ENCODE measurements at regions not wholly inside any gene's neighbourhood (a gene's known extent, or its start where the extent isn't known, plus 50 kb on each side); places are given as distances from the start of the nearest gene placed in this dataset.

GRCh38 chr5:67659288-67659687 is 462.7 kb upstream of the CD180 start:
- Histone ChIP-seq H3K27me3 (replicated peaks; ENCODE audit: control insufficient read depth, insufficient read depth, low read length, poor library complexity, severe bottlenecking) (no peaks in the 10 kb centered on the region), H3K4me3 (ENCODE audit: insufficient read depth, low read depth, low read length, poor library complexity, severe bottlenecking) (no peak overlapping the region), H3K4me1 (ENCODE audit: control insufficient read depth, insufficient read depth, low read length, poor library complexity, severe bottlenecking) (no peaks in the 10 kb centered on the region), H3K9me3 (ENCODE audit: control insufficient read depth, low read length) (no peaks in the 10 kb centered on the region), H3K27ac (ENCODE audit: insufficient read depth, low read length, poor library complexity, severe bottlenecking) (no peak overlapping the region), H3K36me3 (ENCODE audit: control insufficient read depth, insufficient read depth, low read length) (no peaks in the 10 kb centered on the region)
- DNase-seq, result no peak

- H3K4me1 ChIP-seq (ENCODE audit: control insufficient read depth, insufficient read depth, low read length, poor library complexity, severe bottlenecking), result no peaks in the 10 kb centered on the region
- DNase-seq, result no peak
- H3K36me3 ChIP-seq (ENCODE audit: control insufficient read depth, insufficient read depth, low read length), result no peaks in the 10 kb centered on the region
- no peaks in the 10 kb centered on the region for H3K27me3 ChIP-seq (replicated peaks; ENCODE audit: control insufficient read depth, insufficient read depth, low read length, poor library complexity, severe bottlenecking)
- H3K4me3 ChIP-seq (ENCODE audit: insufficient read depth, low read depth, low read length, poor library complexity, severe bottlenecking), result no peak overlapping the region
- no peak overlapping the region for H3K27ac ChIP-seq (ENCODE audit: insufficient read depth, low read length, poor library complexity, severe bottlenecking)
- no peaks in the 10 kb centered on the region for H3K9me3 ChIP-seq (ENCODE audit: control insufficient read depth, low read length)
These were observed 460.5 kb upstream of the CD180 start for GRCh38 chr5:67657055-67657454.

- Histone ChIP-seq H3K4me3 (ENCODE audit: insufficient read depth, low read depth, low read length, poor library complexity, severe bottlenecking) (no peak overlapping the region), H3K27ac (ENCODE audit: insufficient read depth, low read length, poor library complexity, severe bottlenecking) (no peak overlapping the region), H3K9me3 (ENCODE audit: control insufficient read depth, low read length) (no peaks in the 10 kb centered on the region), H3K36me3 (ENCODE audit: control insufficient read depth, insufficient read depth, low read length) (no peaks in the 10 kb centered on the region), H3K4me1 (ENCODE audit: control insufficient read depth, insufficient read depth, low read length, poor library complexity, severe bottlenecking) (no peaks in the 10 kb centered on the region), H3K27me3 (replicated peaks; ENCODE audit: control insufficient read depth, insufficient read depth, low read length, poor library complexity, severe bottlenecking) (no peaks in the 10 kb centered on the region)
- no peak for DNase-seq
These were observed 455.6 kb upstream of the CD180 start for GRCh38 chr5:67652201-67652600.

GRCh38 chr5:67651180-67651579 is 454.6 kb upstream of the CD180 start:
- H3K36me3 ChIP-seq (ENCODE audit: control insufficient read depth, insufficient read depth, low read length), result no peaks in the 10 kb centered on the region
- no peak overlapping the region for H3K27ac ChIP-seq (ENCODE audit: insufficient read depth, low read length, poor library complexity, severe bottlenecking)
- H3K9me3 ChIP-seq (ENCODE audit: control insufficient read depth, low read length), result no peaks in the 10 kb centered on the region
- no peaks in the 10 kb centered on the region for H3K27me3 ChIP-seq (replicated peaks; ENCODE audit: control insufficient read depth, insufficient read depth, low read length, poor library complexity, severe bottlenecking)
- no peak overlapping the region for H3K4me3 ChIP-seq (ENCODE audit: insufficient read depth, low read depth, low read length, poor library complexity, severe bottlenecking)
- no peaks in the 10 kb centered on the region for H3K4me1 ChIP-seq (ENCODE audit: control insufficient read depth, insufficient read depth, low read length, poor library complexity, severe bottlenecking)
- no peak for DNase-seq

GRCh38 chr5:67648201-67648671 is 451.6 kb upstream of the CD180 start:
- no peak overlapping the region for H3K4me3 ChIP-seq (ENCODE audit: insufficient read depth, low read depth, low read length, poor library complexity, severe bottlenecking)
- no peaks in the 10 kb centered on the region for H3K27me3 ChIP-seq (replicated peaks; ENCODE audit: control insufficient read depth, insufficient read depth, low read length, poor library complexity, severe bottlenecking)
- H3K4me1 ChIP-seq (ENCODE audit: control insufficient read depth, insufficient read depth, low read length, poor library complexity, severe bottlenecking), result no peaks in the 10 kb centered on the region
- H3K27ac ChIP-seq (ENCODE audit: insufficient read depth, low read length, poor library complexity, severe bottlenecking), result no peak overlapping the region
- no peaks in the 10 kb centered on the region for H3K36me3 ChIP-seq (ENCODE audit: control insufficient read depth, insufficient read depth, low read length)
- no peaks in the 10 kb centered on the region for H3K9me3 ChIP-seq (ENCODE audit: control insufficient read depth, low read length)
- DNase-seq, result no peak

- DNase-seq, result no peak
- H3K9me3 ChIP-seq (ENCODE audit: control insufficient read depth, low read length), result no peaks in the 10 kb centered on the region
- H3K4me1 ChIP-seq (ENCODE audit: control insufficient read depth, insufficient read depth, low read length, poor library complexity, severe bottlenecking), result no peaks in the 10 kb centered on the region
- H3K27me3 ChIP-seq (replicated peaks; ENCODE audit: control insufficient read depth, insufficient read depth, low read length, poor library complexity, severe bottlenecking), result no peaks in the 10 kb centered on the region
- H3K36me3 ChIP-seq (ENCODE audit: control insufficient read depth, insufficient read depth, low read length), result no peaks in the 10 kb centered on the region
- H3K4me3 ChIP-seq (ENCODE audit: insufficient read depth, low read depth, low read length, poor library complexity, severe bottlenecking), result no peak overlapping the region
- no peak overlapping the region for H3K27ac ChIP-seq (ENCODE audit: insufficient read depth, low read length, poor library complexity, severe bottlenecking)
These were observed 451.2 kb upstream of the CD180 start for GRCh38 chr5:67647772-67648171.

GRCh38 chr5:67644221-67644920 is 447.8 kb upstream of the CD180 start:
- no peaks in the 10 kb centered on the region for H3K27me3 ChIP-seq (replicated peaks; ENCODE audit: control insufficient read depth, insufficient read depth, low read length, poor library complexity, severe bottlenecking)
- H3K4me1 ChIP-seq (ENCODE audit: control insufficient read depth, insufficient read depth, low read length, poor library complexity, severe bottlenecking), result no peaks in the 10 kb centered on the region
- no peak overlapping the region for H3K27ac ChIP-seq (ENCODE audit: insufficient read depth, low read length, poor library complexity, severe bottlenecking)
- no peak for DNase-seq
- H3K36me3 ChIP-seq (ENCODE audit: control insufficient read depth, insufficient read depth, low read length), result no peaks in the 10 kb centered on the region
- H3K4me3 ChIP-seq (ENCODE audit: insufficient read depth, low read depth, low read length, poor library complexity, severe bottlenecking), result no peak overlapping the region
- no peaks in the 10 kb centered on the region for H3K9me3 ChIP-seq (ENCODE audit: control insufficient read depth, low read length)

GRCh38 chr5:67643536-67643935 is 446.9 kb upstream of the CD180 start:
- no peaks in the 10 kb centered on the region for H3K27me3 ChIP-seq (replicated peaks; ENCODE audit: control insufficient read depth, insufficient read depth, low read length, poor library complexity, severe bottlenecking)
- H3K4me1 ChIP-seq (ENCODE audit: control insufficient read depth, insufficient read depth, low read length, poor library complexity, severe bottlenecking), result no peaks in the 10 kb centered on the region
- no peak overlapping the region for H3K4me3 ChIP-seq (ENCODE audit: insufficient read depth, low read depth, low read length, poor library complexity, severe bottlenecking)
- DNase-seq, result no peak
- no peaks in the 10 kb centered on the region for H3K36me3 ChIP-seq (ENCODE audit: control insufficient read depth, insufficient read depth, low read length)
- H3K27ac ChIP-seq (ENCODE audit: insufficient read depth, low read length, poor library complexity, severe bottlenecking), result no peak overlapping the region
- H3K9me3 ChIP-seq (ENCODE audit: control insufficient read depth, low read length), result no peaks in the 10 kb centered on the region

- no peak overlapping the region for H3K4me3 ChIP-seq (ENCODE audit: insufficient read depth, low read depth, low read length, poor library complexity, severe bottlenecking)
- no peak for DNase-seq
- no peak overlapping the region for H3K27ac ChIP-seq (ENCODE audit: insufficient read depth, low read length, poor library complexity, severe bottlenecking)
- H3K9me3 ChIP-seq (ENCODE audit: control insufficient read depth, low read length), result no peaks in the 10 kb centered on the region
- no peaks in the 10 kb centered on the region for H3K36me3 ChIP-seq (ENCODE audit: control insufficient read depth, insufficient read depth, low read length)
- H3K4me1 ChIP-seq (ENCODE audit: control insufficient read depth, insufficient read depth, low read length, poor library complexity, severe bottlenecking), result no peaks in the 10 kb centered on the region
- H3K27me3 ChIP-seq (replicated peaks; ENCODE audit: control insufficient read depth, insufficient read depth, low read length, poor library complexity, severe bottlenecking), result no peaks in the 10 kb centered on the region
These were observed 443.4 kb upstream of the CD180 start for GRCh38 chr5:67639976-67640375.

- H3K4me1 ChIP-seq (ENCODE audit: control insufficient read depth, insufficient read depth, low read length, poor library complexity, severe bottlenecking), result no peaks in the 10 kb centered on the region
- no peaks in the 10 kb centered on the region for H3K9me3 ChIP-seq (ENCODE audit: control insufficient read depth, low read length)
- DNase-seq, result no peak
- H3K27ac ChIP-seq (ENCODE audit: insufficient read depth, low read length, poor library complexity, severe bottlenecking), result no peak overlapping the region
- H3K27me3 ChIP-seq (replicated peaks; ENCODE audit: control insufficient read depth, insufficient read depth, low read length, poor library complexity, severe bottlenecking), result no peaks in the 10 kb centered on the region
- no peaks in the 10 kb centered on the region for H3K36me3 ChIP-seq (ENCODE audit: control insufficient read depth, insufficient read depth, low read length)
- no peak overlapping the region for H3K4me3 ChIP-seq (ENCODE audit: insufficient read depth, low read depth, low read length, poor library complexity, severe bottlenecking)
These were observed 442.7 kb upstream of the CD180 start for GRCh38 chr5:67639313-67639712.

All from effector memory CD4-positive, alpha-beta T cell (primary cell).